Activated T-helper 1 cell treated with anti-CD3 and anti-CD28 coated beads, Interleukin-12 subunit alpha, Interleukin-12 subunit beta, Interleukin-2, Interleukin-4 antibody, amounts not matched to agents 30 ng/mL and 10 ng/mL and 1 ng/mL, durations not matched to agents 14 hours and 24 hours and 36 hours (primary cell): ENCODE measurements at regions not wholly inside any gene's neighbourhood (a gene's known extent, or its start where the extent isn't known, plus 50 kb on each side); places are given as distances from the start of the nearest gene placed in this dataset.

ENCODE experiments used
- DNase-seq: peaks from one replicate; pipeline ENCODE4 v3.0.0; 2021; ENCODE audit warnings: low spot score
- H3K27ac Mint-ChIP-seq: one replicate; pipeline ENCODE4 v1.8.0; 2021; ENCODE audit warnings: mild to moderate bottlenecking, mixed read lengths
- H3K27me3 Mint-ChIP-seq: one replicate; pipeline ENCODE4 v1.8.0; 2022; ENCODE audit warnings: mild to moderate bottlenecking, moderate library complexity, mixed read lengths; ENCODE audit not compliant: insufficient read depth
- H3K36me3 Mint-ChIP-seq: one replicate; pipeline ENCODE4 v1.8.0; 2021; ENCODE audit warnings: low read depth, mixed read lengths
- H3K4me1 Mint-ChIP-seq: one replicate; pipeline ENCODE4 v1.8.0; 2021; ENCODE audit warnings: low read depth, mixed read lengths
- H3K4me3 Mint-ChIP-seq: one replicate; pipeline ENCODE4 v1.8.0; 2021; ENCODE audit warnings: mild to moderate bottlenecking, moderate library complexity, mixed read lengths
- H3K9me3 Mint-ChIP-seq: one replicate; pipeline ENCODE4 v1.8.0; 2021; ENCODE audit warnings: mixed read lengths
- intact Hi-C: fragments of 100-400 bp; cut with micrococcal nuclease; formaldehyde crosslinking; loops from one replicate; pipeline ENCODE4 v1.15.1; 2024

DNA sequence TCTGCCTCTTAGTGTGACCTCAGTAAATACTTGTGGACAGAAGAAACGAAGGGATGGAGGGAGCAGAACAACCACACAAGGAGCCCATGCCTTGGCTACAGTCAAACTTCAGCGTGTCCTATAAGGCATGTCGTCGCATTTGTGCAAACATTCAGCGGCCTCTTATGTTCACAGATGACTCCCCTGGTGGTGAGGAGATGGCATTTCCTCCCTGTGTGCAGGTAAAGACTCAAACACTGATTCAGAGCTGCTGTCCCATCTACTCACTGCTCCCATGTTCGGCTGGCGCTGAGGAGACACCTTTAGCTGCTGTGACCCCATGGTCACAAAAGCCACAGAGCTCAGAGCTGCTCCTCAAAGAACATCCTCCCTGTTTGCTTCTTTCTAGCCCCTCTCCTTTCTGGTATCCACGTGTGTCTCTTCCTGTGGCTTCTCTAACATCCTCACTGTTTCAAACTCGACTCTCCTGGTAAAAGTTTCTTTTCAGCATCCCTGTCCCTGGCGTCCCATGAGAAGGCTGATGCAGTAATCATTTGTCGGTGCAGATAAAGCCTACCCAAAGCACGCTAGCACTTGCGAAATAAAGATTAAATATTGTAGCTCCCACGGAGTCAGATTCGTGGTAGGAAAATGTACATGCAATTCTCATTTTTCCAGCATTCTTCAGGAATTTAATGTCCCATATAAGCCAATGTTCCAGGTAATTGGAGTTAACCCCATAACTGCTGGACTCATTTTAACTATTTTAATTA is 124.9 kb upstream of the NEBL start:
- Mint-ChIP-seq H3K27me3 (no peaks in the 10 kb centered on the region), H3K9me3 (no peaks in the 10 kb centered on the region), H3K27ac (no peak overlapping the region), H3K4me3 (no peak overlapping the region), H3K4me1 (no peaks in the 10 kb centered on the region), H3K36me3 (no peaks in the 10 kb centered on the region)
- intact Hi-C loops, result no loop called here
- DNase-seq, result no peak

GRCh38 chr10:21021231-21021630 is 124.1 kb upstream of the NEBL start:
- Mint-ChIP-seq H3K4me1 (no peaks in the 10 kb centered on the region), H3K27ac (no peak overlapping the region), H3K36me3 (no peaks in the 10 kb centered on the region), H3K4me3 (no peak overlapping the region), H3K27me3 (no peaks in the 10 kb centered on the region), H3K9me3 (no peaks in the 10 kb centered on the region)
- intact Hi-C loops, result no loop called here
- DNase-seq, result no peak

DNA sequence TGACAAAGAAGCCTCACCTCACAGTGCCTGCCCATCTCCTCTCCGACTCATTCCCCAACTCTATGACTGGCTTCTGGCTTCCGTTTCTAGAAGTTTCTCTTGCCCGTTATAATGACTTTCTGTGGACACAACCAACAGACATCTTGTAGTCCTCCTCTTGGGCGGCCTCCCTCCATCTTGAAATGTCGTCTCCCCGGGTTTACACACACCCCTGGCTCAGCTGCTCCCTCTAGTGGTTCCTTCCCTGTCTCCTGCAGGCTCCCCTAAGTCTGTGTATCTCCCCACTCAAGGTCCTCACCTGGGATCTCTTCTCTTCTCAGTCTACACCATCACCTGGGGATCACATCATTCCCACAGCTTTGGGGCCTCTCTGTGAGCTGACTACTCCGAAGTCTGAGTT is 123.4 kb upstream of the NEBL start:
- Mint-ChIP-seq H3K9me3 (no peaks in the 10 kb centered on the region), H3K4me1 (no peaks in the 10 kb centered on the region), H3K27ac (no peak overlapping the region), H3K36me3 (no peaks in the 10 kb centered on the region), H3K4me3 (no peak overlapping the region), H3K27me3 (no peaks in the 10 kb centered on the region)
- intact Hi-C loops, result no loop called here
- no peak for DNase-seq

DNA sequence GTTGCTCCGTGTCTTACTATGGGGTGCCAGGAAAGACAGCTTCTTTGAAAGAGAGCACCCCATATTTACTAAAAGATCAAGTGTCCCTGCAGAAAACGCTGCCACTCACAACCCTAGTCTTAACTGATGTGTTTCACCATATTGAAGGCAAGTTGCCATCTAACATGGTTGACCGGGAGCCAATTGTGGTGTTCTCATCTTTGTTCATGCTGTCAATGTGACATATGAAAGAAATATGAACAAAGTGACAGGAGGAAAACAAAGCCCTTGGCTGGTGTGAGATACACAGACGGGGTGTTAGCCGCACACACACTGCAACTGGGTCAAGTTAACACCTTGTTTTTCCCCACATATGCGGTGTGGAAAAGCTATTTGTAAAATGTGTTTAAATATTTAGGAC is 122.3 kb upstream of the NEBL start:
- no peaks in the 10 kb centered on the region for H3K27me3 Mint-ChIP-seq
- no peaks in the 10 kb centered on the region for H3K4me1 Mint-ChIP-seq
- H3K27ac Mint-ChIP-seq, result no peak overlapping the region
- H3K4me3 Mint-ChIP-seq, result no peak overlapping the region
- intact Hi-C loops, result no loop called here
- H3K9me3 Mint-ChIP-seq, result no peaks in the 10 kb centered on the region
- no peaks in the 10 kb centered on the region for H3K36me3 Mint-ChIP-seq
- DNase-seq, result no peak

DNA sequence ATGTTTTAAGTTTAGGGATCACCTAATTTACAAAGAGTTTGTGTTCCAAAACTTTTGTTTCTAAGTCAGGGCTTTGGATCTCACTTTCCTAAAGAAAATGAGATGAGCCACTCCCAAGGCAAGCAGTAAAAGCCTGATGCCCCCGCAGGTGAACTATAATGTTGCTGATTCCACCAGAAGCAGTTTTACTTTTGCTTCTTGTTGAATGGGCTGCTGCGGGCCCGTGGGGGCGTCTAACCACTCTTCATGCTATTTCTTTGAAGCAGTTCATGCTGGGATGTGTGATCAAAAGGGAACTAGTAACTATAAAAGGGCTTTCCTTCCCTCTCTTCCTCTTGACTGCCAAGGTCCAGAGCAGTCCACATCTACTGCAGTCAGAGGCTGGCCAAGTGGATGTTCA is 118.7 kb upstream of the NEBL start:
- Mint-ChIP-seq H3K36me3 (no peaks in the 10 kb centered on the region), H3K9me3 (no peaks in the 10 kb centered on the region), H3K4me3 (no peak overlapping the region), H3K27ac (no peak overlapping the region), H3K27me3 (no peaks in the 10 kb centered on the region), H3K4me1 (no peaks in the 10 kb centered on the region)
- intact Hi-C loops, result no loop called here
- no peak for DNase-seq

- intact Hi-C loops, result no loop called here
- no peak for DNase-seq
- Mint-ChIP-seq H3K36me3 (no peaks in the 10 kb centered on the region), H3K4me1 (no peaks in the 10 kb centered on the region), H3K4me3 (no peak overlapping the region), H3K9me3 (no peaks in the 10 kb centered on the region), H3K27ac (no peak overlapping the region), H3K27me3 (no peaks in the 10 kb centered on the region)
Measured at GRCh38 chr10:21014141-21014540, 117.0 kb upstream of the NEBL start.

DNA sequence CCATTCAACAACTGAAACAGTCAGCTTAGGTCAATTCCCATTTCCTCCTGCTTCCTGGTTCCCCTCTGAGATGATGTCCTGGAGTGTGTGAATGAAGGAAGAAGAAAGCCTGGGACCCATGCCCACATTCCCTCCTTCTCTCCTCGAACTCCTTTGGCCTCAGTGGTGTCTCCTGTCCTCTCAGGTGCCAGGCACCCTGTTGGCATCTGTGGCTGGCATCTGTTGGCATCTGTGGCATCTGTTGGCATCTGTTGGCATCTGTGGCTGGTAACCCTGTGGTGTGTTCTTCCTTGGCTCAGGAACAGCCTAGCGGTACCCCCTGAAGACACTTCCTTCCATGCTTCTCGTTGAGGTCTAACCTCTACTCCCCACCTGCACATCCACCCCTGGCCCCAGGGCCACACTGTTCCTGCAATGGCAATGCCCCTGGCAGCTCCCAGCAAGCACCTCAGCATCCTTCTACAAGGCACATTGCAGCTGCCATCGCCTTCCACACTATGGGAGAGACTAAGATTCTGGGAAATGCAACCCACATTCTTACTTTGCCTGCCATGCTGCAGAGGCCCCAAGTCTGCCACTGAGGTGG is 114.4 kb upstream of the NEBL start:
- H3K27me3 Mint-ChIP-seq, result no peaks in the 10 kb centered on the region
- no peak overlapping the region for H3K27ac Mint-ChIP-seq
- H3K4me3 Mint-ChIP-seq, result no peak overlapping the region
- intact Hi-C loops, result no loop called here
- no peaks in the 10 kb centered on the region for H3K9me3 Mint-ChIP-seq
- no peaks in the 10 kb centered on the region for H3K36me3 Mint-ChIP-seq
- H3K4me1 Mint-ChIP-seq, result no peaks in the 10 kb centered on the region
- no peak for DNase-seq

DNA sequence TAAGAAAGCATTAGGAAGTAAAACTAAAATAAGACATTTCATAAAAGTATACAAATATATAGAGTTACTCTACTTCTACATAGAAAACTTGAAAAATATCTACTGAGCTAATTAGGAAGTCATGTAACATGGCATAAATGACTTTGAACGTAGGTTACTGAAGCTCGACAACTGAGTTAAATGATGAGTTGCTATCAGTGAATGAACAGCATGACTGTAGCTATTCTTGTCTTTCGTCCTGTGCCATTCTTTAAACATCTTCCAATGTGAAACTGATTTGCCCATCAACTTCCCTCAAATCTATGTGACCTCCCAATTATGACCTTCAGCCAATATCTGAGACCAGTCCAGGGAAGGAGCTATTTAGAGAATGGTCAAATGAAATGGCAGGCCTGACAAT is 113.5 kb upstream of the NEBL start:
- H3K27ac Mint-ChIP-seq, result no peak overlapping the region
- H3K4me3 Mint-ChIP-seq, result no peak overlapping the region
- no peaks in the 10 kb centered on the region for H3K27me3 Mint-ChIP-seq
- no peak for DNase-seq
- H3K4me1 Mint-ChIP-seq, result no peaks in the 10 kb centered on the region
- no peaks in the 10 kb centered on the region for H3K36me3 Mint-ChIP-seq
- no peaks in the 10 kb centered on the region for H3K9me3 Mint-ChIP-seq
- intact Hi-C loops, result no loop called here

DNA sequence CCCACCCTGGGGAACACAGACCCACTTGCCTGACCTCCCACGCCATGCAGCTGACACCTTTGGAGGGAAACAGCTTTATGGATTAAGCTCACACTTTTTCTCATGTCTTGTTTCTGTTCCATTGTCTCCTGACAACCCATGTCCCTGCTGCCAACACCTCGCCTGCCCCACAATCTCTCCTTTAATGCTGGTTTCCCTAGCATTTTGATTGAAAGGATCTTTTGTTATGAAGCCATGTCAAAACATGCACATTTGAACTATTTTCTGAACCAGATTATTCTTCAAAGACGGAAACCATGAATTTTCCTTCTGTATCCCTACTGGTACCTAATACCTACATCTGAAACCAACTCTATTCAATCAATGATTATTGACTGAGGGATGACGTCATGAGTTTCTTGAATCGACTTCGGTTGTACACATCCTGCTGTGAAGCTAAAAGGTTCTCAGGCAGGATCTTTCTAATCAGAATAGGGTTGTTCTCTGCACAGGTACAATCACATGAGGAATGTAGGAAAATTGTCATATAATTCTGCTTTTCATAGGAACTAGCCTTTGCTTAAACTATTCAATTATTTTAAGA is 106.2 kb upstream of the NEBL start:
- intact Hi-C loops, result no loop called here
- Mint-ChIP-seq H3K4me3 (no peak overlapping the region), H3K27me3 (no peaks in the 10 kb centered on the region), H3K9me3 (no peaks in the 10 kb centered on the region), H3K27ac (no peak overlapping the region), H3K36me3 (no peaks in the 10 kb centered on the region), H3K4me1 (no peaks in the 10 kb centered on the region)
- no peak for DNase-seq

GRCh38 chr10:21002091-21002878 is 105.2 kb upstream of the NEBL start:
- no peaks in the 10 kb centered on the region for H3K27me3 Mint-ChIP-seq
- no peaks in the 10 kb centered on the region for H3K4me1 Mint-ChIP-seq
- intact Hi-C loops, result no loop called here
- H3K27ac Mint-ChIP-seq, result no peak overlapping the region
- DNase-seq, result no peak
- no peaks in the 10 kb centered on the region for H3K36me3 Mint-ChIP-seq
- H3K9me3 Mint-ChIP-seq, result no peaks in the 10 kb centered on the region
- H3K4me3 Mint-ChIP-seq, result no peak overlapping the region

DNA sequence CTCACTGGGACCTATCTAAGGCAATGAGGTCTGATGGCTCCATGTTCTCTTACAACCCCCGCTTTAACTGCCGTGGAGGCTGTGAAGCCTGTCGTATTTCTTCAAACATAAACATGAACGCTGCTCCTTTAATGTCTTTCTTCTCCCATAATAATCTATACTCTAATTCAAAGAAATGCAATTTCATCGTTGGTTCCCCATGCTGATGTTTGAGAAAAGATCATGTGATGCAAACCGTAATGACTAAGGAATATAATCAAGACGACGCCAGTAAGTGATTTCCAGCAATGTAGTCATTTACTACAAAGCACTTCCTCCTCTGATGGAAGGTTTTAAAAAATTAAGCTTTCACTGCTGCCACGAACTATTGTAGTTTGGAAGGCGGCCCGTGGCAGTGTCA is 102.6 kb upstream of the NEBL start:
- H3K27me3 Mint-ChIP-seq, result no peaks in the 10 kb centered on the region
- H3K4me3 Mint-ChIP-seq, result no peak overlapping the region
- H3K36me3 Mint-ChIP-seq, result no peaks in the 10 kb centered on the region
- no peaks in the 10 kb centered on the region for H3K4me1 Mint-ChIP-seq
- no peak overlapping the region for H3K27ac Mint-ChIP-seq
- intact Hi-C loops, result no loop called here
- DNase-seq, result no peak
- H3K9me3 Mint-ChIP-seq, result no peaks in the 10 kb centered on the region

- no peak for DNase-seq
- H3K27ac Mint-ChIP-seq, result no peak overlapping the region
- no peaks in the 10 kb centered on the region for H3K36me3 Mint-ChIP-seq
- intact Hi-C loops, result no loop called here
- H3K4me3 Mint-ChIP-seq, result no peak overlapping the region
- H3K4me1 Mint-ChIP-seq, result no peaks in the 10 kb centered on the region
- H3K9me3 Mint-ChIP-seq, result peaks cover 3% of the 10 kb centered on the region
- no peaks in the 10 kb centered on the region for H3K27me3 Mint-ChIP-seq
Measured at GRCh38 chr10:20998036-20998435, 100.9 kb upstream of the NEBL start.
